ENCODE measurements at regions not wholly inside any gene's neighbourhood (a gene's known extent, or its start where the extent isn't known, plus 50 kb on each side); places are given as distances from the start of the nearest gene placed in this dataset.
"Not testable (repeated sequence)": the region's sequence is repeated elsewhere in the genome, so short reads cannot be mapped to it uniquely, and the experiment has no call there.

- intact Hi-C loops (cut with DNase I), result no loop called here
- no peak for TF ChIP-seq CTCF (IDR thresholded peaks at IDR 0.05)
- Histone ChIP-seq H3K36me3 (no peaks in the 10 kb centered on the region), H3K27ac (no peak overlapping the region), H3K27me3 (no peaks in the 10 kb centered on the region), H3K9me3 (peaks cover 0 to 11% of the 10 kb centered on the region in 2 donors), H3K4me3 (no peak overlapping the region), H3K4me1 (no peaks in the 10 kb centered on the region)
- DNase-seq (no peak), ATAC-seq (no peak)
Observed at GRCh38 chr2:52423111-52423510, 1344.5 kb upstream of the CHAC2 start.

- Histone ChIP-seq H3K9me3 (peaks cover 0 to 11% of the 10 kb centered on the region in 2 donors), H3K4me1 (no peaks in the 10 kb centered on the region), H3K27ac (no peak overlapping the region), H3K27me3 (no peaks in the 10 kb centered on the region), H3K4me3 (no peak overlapping the region), H3K36me3 (no peaks in the 10 kb centered on the region)
- ATAC-seq (no peak), DNase-seq (no peak)
- no peak for TF ChIP-seq CTCF (IDR thresholded peaks at IDR 0.05)
- intact Hi-C loops (cut with DNase I), result no loop called here
Observed at GRCh38 chr2:52416340-52416739, 1351.3 kb upstream of the CHAC2 start.

- DNase-seq (peak in 1 of 4 donors; percentile 16), ATAC-seq (no peak)
- no peak for TF ChIP-seq CTCF (IDR thresholded peaks at IDR 0.05)
- no peak overlapping the region for H3K27ac ChIP-seq
- no peak overlapping the region for H3K4me3 ChIP-seq
- intact Hi-C loops (cut with DNase I), result no loop called here
- H3K4me1 ChIP-seq, result no peaks in the 10 kb centered on the region
- H3K9me3 ChIP-seq, result peaks cover 0 to 4% of the 10 kb centered on the region in 2 donors
- no peaks in the 10 kb centered on the region for H3K27me3 ChIP-seq
- no peaks in the 10 kb centered on the region for H3K36me3 ChIP-seq
Observed at GRCh38 chr2:52414561-52415295, 1352.9 kb upstream of the CHAC2 start.

DNA sequence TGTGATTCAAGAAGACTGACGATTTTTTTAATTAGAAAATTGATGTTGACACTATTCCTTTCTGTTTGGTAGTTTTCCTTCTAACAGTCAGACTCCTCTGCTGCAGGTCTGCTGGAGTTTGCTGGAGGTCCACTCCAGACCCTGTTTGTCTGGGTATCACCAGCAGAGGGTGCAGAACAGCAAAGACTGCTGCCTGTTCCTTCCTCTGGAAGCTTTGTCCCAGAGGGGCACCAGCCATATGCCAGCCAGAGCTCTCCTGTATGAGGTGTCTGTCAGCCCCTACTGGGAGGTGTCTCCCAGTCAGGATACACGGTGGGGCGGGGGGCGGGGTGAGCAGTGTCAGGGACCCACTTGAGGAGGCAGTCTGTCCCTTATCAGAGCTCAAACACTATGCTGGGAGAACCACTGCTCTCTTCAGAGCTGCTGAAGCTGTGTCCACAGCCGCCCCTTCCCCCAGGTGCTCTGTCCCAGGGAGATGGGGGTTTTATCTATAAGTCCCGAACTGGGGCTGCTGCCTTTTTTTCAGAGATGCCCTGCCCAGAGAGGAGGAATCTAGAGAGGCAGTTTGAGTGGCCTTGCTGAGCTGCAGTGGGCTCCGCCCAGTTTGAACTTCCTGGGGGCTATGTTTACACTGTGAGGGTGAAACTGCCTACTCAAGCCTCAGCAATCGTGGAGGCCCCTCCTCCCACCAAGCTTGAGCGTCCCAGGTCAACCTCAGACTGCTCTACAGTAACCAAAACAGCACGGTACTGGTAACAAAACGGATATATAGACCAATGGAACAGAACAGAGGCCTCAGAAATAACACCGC lies 1358.1 kb upstream of the CHAC2 start:
- ATAC-seq, result peak; percentile 62
- intact Hi-C loops (cut with DNase I); H3K27ac ChIP-seq; H3K4me3 ChIP-seq; H3K27me3 ChIP-seq; H3K4me1 ChIP-seq; H3K36me3 ChIP-seq; H3K9me3 ChIP-seq: not testable (repeated sequence)
- DNase-seq, result peak in 2 of 4 donors; percentile 30 to 36

- Histone ChIP-seq H3K9me3 (no peaks in the 10 kb centered on the region), H3K4me1 (no peaks in the 10 kb centered on the region), H3K27ac (no peak overlapping the region), H3K36me3 (no peaks in the 10 kb centered on the region), H3K27me3 (no peaks in the 10 kb centered on the region), H3K4me3 (no peak overlapping the region)
- TF ChIP-seq CTCF (IDR thresholded peaks at IDR 0.05), result no peak
- no peak for ATAC-seq
- intact Hi-C loops (cut with DNase I), result no loop called here
- DNase-seq, result peak in 1 of 4 donors; percentile 18
Observed at GRCh38 chr2:52405980-52406379, 1361.6 kb upstream of the CHAC2 start.
